ENCODE measurements at regions not wholly inside any gene's neighbourhood (a gene's known extent, or its start where the extent isn't known, plus 50 kb on each side); places are given as distances from the start of the nearest gene placed in this dataset.

GRCh38 chr6:40710626-40711330 is 123.6 kb upstream of the LRFN2 start:
- TF ChIP-seq CTCF (conservative IDR thresholded peaks at IDR 0.05) (no peak), EZH2 (IDR thresholded peaks at IDR 0.05; ENCODE audit: low read depth) (no peak)

Data from PC-9 (cell line).